Astrocyte of the spinal cord (primary cell): ENCODE measurements at regions not wholly inside any gene's neighbourhood (a gene's known extent, or its start where the extent isn't known, plus 50 kb on each side); places are given as distances from the start of the nearest gene placed in this dataset.
A peak's percentile ranks its signal among the peaks of the same experiment; 100 is the strongest.

ENCODE experiments used
- DNase-seq: peaks from one replicate; pipeline ENCODE4 v3.0.0; 2011; ENCODE audit warnings: low read depth, low spot score
- H3K4me3 ChIP-seq: 2 replicates; pipeline ENCODE4 v1.5.1; 2011; ENCODE audit warnings: low read depth, mild to moderate bottlenecking, low read length, moderate library complexity
- CTCF ChIP-seq: IDR thresholded peaks from 2 replicates; pipeline ENCODE4 v1.5.1; 2012; ENCODE audit warnings: low read depth, mild to moderate bottlenecking, low read length, inconsistent platforms
- in situ Hi-C: cut with HindIII; loops from 2 replicates; pipeline ENCODE4 v1.10.0; 2017; ENCODE audit warnings: low sequenced_read_pairs

- in situ Hi-C loops, result no loop called here
- no peak for TF ChIP-seq CTCF
- H3K4me3 ChIP-seq, result no peak overlapping the region
- DNase-seq, result no peak
Measured at GRCh38 chr22:27296091-27296675, 505.4 kb downstream of the MN1 start.

GRCh38 chr22:27297125-27297524, 504.4 kb downstream of the MN1 start:
- DNase-seq, result no peak
- no peak for TF ChIP-seq CTCF
- in situ Hi-C loops, result no loop called here
- no peak overlapping the region for H3K4me3 ChIP-seq

- H3K4me3 ChIP-seq, result no peak overlapping the region
- DNase-seq, result no peak
- TF ChIP-seq CTCF, result no peak
- in situ Hi-C loops, result no loop called here
Measured at GRCh38 chr22:27298332-27298731, 503.2 kb downstream of the MN1 start.

GRCh38 chr22:27298742-27299141, 502.8 kb downstream of the MN1 start:
- in situ Hi-C loops, result no loop called here
- no peak for TF ChIP-seq CTCF
- DNase-seq, result no peak
- peak overlapping the region; percentile 6 for H3K4me3 ChIP-seq

- in situ Hi-C loops, result no loop called here
- peak overlapping the region; percentile 6 for H3K4me3 ChIP-seq
- no peak for TF ChIP-seq CTCF
- peak; percentile 26 for DNase-seq
Measured at GRCh38 chr22:27299181-27300085, 502.1 kb downstream of the MN1 start.

- no peak for DNase-seq
- in situ Hi-C loops, result no loop called here
- no peak overlapping the region for H3K4me3 ChIP-seq
- TF ChIP-seq CTCF, result no peak
Measured at GRCh38 chr22:27300536-27301285, 500.8 kb downstream of the MN1 start.
